Tibial nerve (tissue), 4 donors: ENCODE measurements at regions not wholly inside any gene's neighbourhood (a gene's known extent, or its start where the extent isn't known, plus 50 kb on each side); places are given as distances from the start of the nearest gene placed in this dataset.

Experiments
- EP300 ChIP-seq, 2 donors: sonication (generic); formaldehyde crosslinking; IDR thresholded peaks; one replicate each; pipeline ENCODE4 v1.6.1; 2017; ENCODE audit warnings: antibody characterized with exemption in 2 of 2, mild to moderate bottlenecking in 1 of 2
- POLR2A ChIP-seq, 2 donors: fragments of 450-650 bp; IDR thresholded peaks; one replicate each; pipeline ENCODE4 v1.6.1; 2017; ENCODE audit warnings: antibody characterized with exemption in 2 of 2, mild to moderate bottlenecking in 2 of 2, moderate library complexity in 2 of 2
- TF ChIP-seq, protein P1 (sequence below), 5 experiments: fragments of 200-600 bp in 3 of 5; fragments of 450-650 bp in 2 of 5; sonication (generic) in 3 of 5; IDR thresholded peaks; one replicate each; pipeline ENCODE4 v1.5.1; 2016 to 2019; ENCODE audit warnings: antibody characterized with exemption in 5 of 5, mild to moderate bottlenecking in 3 of 5, moderate library complexity in 2 of 5

DNA sequence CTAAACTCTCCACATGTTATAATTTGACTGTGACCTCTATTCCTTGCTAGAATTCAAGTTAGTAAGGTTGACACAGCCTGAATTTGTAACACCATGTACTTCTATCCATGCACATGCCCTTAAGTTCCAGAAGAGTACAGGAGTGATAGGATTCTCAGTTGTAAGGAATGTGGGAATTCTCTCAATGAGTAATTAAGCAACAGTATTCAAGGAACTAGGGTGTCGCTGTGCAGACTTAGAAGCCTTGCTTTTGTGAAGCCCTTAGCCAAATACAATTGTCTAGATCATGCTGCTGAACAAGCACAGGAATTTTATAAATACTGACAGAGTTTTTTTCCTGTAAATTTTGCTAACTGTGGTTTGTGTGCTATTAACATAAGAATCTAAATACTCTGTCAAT, 276.3 kb upstream of the PTBP2 start:
- TF ChIP-seq, protein P1, sequence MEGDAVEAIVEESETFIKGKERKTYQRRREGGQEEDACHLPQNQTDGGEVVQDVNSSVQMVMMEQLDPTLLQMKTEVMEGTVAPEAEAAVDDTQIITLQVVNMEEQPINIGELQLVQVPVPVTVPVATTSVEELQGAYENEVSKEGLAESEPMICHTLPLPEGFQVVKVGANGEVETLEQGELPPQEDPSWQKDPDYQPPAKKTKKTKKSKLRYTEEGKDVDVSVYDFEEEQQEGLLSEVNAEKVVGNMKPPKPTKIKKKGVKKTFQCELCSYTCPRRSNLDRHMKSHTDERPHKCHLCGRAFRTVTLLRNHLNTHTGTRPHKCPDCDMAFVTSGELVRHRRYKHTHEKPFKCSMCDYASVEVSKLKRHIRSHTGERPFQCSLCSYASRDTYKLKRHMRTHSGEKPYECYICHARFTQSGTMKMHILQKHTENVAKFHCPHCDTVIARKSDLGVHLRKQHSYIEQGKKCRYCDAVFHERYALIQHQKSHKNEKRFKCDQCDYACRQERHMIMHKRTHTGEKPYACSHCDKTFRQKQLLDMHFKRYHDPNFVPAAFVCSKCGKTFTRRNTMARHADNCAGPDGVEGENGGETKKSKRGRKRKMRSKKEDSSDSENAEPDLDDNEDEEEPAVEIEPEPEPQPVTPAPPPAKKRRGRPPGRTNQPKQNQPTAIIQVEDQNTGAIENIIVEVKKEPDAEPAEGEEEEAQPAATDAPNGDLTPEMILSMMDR (IDR thresholded peaks at IDR 0.05) = no peak
- TF ChIP-seq POLR2A (IDR thresholded peaks at IDR 0.05) (no peak), EP300 (IDR thresholded peaks at IDR 0.05) (no peak)
